Karpas-422 (cell line): ENCODE measurements at regions not wholly inside any gene's neighbourhood (a gene's known extent, or its start where the extent isn't known, plus 50 kb on each side); places are given as distances from the start of the nearest gene placed in this dataset.
"Not testable (repeated sequence)": the region's sequence is repeated elsewhere in the genome, so short reads cannot be mapped to it uniquely, and the experiment has no call there.

Source experiments
- DNase-seq: peaks from one replicate; pipeline ENCODE4 v3.0.0-alpha.2; 2015
- H2AFZ ChIP-seq: fragments of 200-600 bp; sonication (generic); 2 replicates; pipeline ENCODE4 v1.6.1; 2014; ENCODE audit warnings: antibody characterized with exemption, low read length, mixed read lengths
- H3K27ac ChIP-seq: fragments of 200-600 bp; sonication (generic); 2 replicates; pipeline ENCODE4 v1.5.1; 2014; ENCODE audit warnings: mild to moderate bottlenecking, low read length, moderate library complexity
- H3K27me3 ChIP-seq: fragments of 200-600 bp; sonication (generic); 2 replicates; pipeline ENCODE4 v1.6.1; 2014; ENCODE audit warnings: low read length, mixed read lengths
- H3K36me3 ChIP-seq: fragments of 200-600 bp; sonication (generic); 2 replicates; pipeline ENCODE4 v1.6.1; 2014; ENCODE audit warnings: low read length, mixed read lengths; ENCODE audit not compliant: insufficient read depth
- H3K4me1 ChIP-seq: fragments of 200-600 bp; sonication (generic); 2 replicates; pipeline ENCODE4 v1.6.1; 2014; ENCODE audit warnings: mild to moderate bottlenecking, low read length, mixed read lengths
- H3K4me2 ChIP-seq: fragments of 200-600 bp; sonication (generic); 2 replicates; pipeline ENCODE4 v1.6.1; 2014; ENCODE audit warnings: low read length, low read depth, mild to moderate bottlenecking; ENCODE audit not compliant: poor library complexity, severe bottlenecking
- H3K4me3 ChIP-seq: fragments of 200-600 bp; sonication (generic); 2 replicates; pipeline ENCODE4 v1.5.1; 2014; ENCODE audit warnings: mild to moderate bottlenecking, antibody characterized with exemption, low read length, mixed read lengths
- H3K79me2 ChIP-seq: fragments of 200-600 bp; sonication (generic); 2 replicates; pipeline ENCODE4 v1.6.1; 2014; ENCODE audit warnings: mild to moderate bottlenecking, low read length, mixed read lengths
- H3K9ac ChIP-seq: fragments of 200-600 bp; sonication (generic); 2 replicates; pipeline ENCODE4 v1.6.0; 2014; ENCODE audit warnings: low read length
- H3K9me2 ChIP-seq: fragments of 200-600 bp; sonication (generic), shearing (Covaris generic); replicated peaks from 2 replicates; pipeline ENCODE4 v1.6.0; 2014; ENCODE audit warnings: mild to moderate bottlenecking, low read length, moderate library complexity; ENCODE audit not compliant: insufficient read depth
- H3K9me3 ChIP-seq: fragments of 300-700, 200-600 bp; sonication (generic); 2 replicates; pipeline ENCODE4 v1.6.1; 2014; ENCODE audit warnings: low read length, mixed read lengths
- H4K20me1 ChIP-seq: fragments of 200-600 bp; sonication (generic); 2 replicates; pipeline ENCODE4 v1.6.1; 2014; ENCODE audit warnings: mild to moderate bottlenecking, antibody characterized with exemption, low read length, low read depth; ENCODE audit not compliant: insufficient read depth

GRCh38 chr7:94304878-94305277, 89.8 kb upstream of the COL1A2 start:
- no peaks in the 10 kb centered on the region for H3K79me2 ChIP-seq
- H3K4me2 ChIP-seq = no peak overlapping the region
- H3K4me3 ChIP-seq = no peak overlapping the region

GRCh38 chr7:94305836-94306235, 88.9 kb upstream of the COL1A2 start:
- H3K4me3 ChIP-seq = no peak overlapping the region
- no peaks in the 10 kb centered on the region for H3K27me3 ChIP-seq
- H3K79me2 ChIP-seq = no peaks in the 10 kb centered on the region
- DNase-seq = no peak
- H3K9me2 ChIP-seq = no peaks in the 10 kb centered on the region
- H3K9ac ChIP-seq = no peak overlapping the region
- H3K4me1 ChIP-seq = no peaks in the 10 kb centered on the region
- no peaks in the 10 kb centered on the region for H3K9me3 ChIP-seq
- H3K36me3 ChIP-seq = no peaks in the 10 kb centered on the region
- H3K27ac ChIP-seq = no peak overlapping the region
- H2AFZ ChIP-seq = no peak overlapping the region
- H3K4me2 ChIP-seq = no peak overlapping the region
- no peaks in the 10 kb centered on the region for H4K20me1 ChIP-seq

More at GRCh38 chr7:94304878-94305277, 89.8 kb upstream of the COL1A2 start:
- no peaks in the 10 kb centered on the region for H3K9me2 ChIP-seq
- H3K9ac ChIP-seq = no peak overlapping the region
- H2AFZ ChIP-seq = no peak overlapping the region
- H3K27ac ChIP-seq = no peak overlapping the region
- no peaks in the 10 kb centered on the region for H3K4me1 ChIP-seq
- H3K27me3 ChIP-seq = no peaks in the 10 kb centered on the region
- no peaks in the 10 kb centered on the region for H3K36me3 ChIP-seq
- DNase-seq = no peak
- no peaks in the 10 kb centered on the region for H3K9me3 ChIP-seq
- H4K20me1 ChIP-seq = no peaks in the 10 kb centered on the region

- H3K4me2 ChIP-seq = no peak overlapping the region
- no peak overlapping the region for H3K4me3 ChIP-seq
- no peak for DNase-seq
- H3K27ac ChIP-seq = no peak overlapping the region
- no peaks in the 10 kb centered on the region for H3K36me3 ChIP-seq
- no peak overlapping the region for H3K9ac ChIP-seq
- no peaks in the 10 kb centered on the region for H3K4me1 ChIP-seq
- H3K79me2 ChIP-seq = no peaks in the 10 kb centered on the region
- H3K27me3 ChIP-seq = no peaks in the 10 kb centered on the region
- H3K9me3 ChIP-seq = no peaks in the 10 kb centered on the region
- H2AFZ ChIP-seq = no peak overlapping the region
- H4K20me1 ChIP-seq = no peaks in the 10 kb centered on the region
- H3K9me2 ChIP-seq = no peaks in the 10 kb centered on the region
These were observed 87.2 kb upstream of the COL1A2 start for GRCh38 chr7:94307399-94308048.

- H3K27ac ChIP-seq = no peak overlapping the region
- H3K9me2 ChIP-seq = no peaks in the 10 kb centered on the region
- no peaks in the 10 kb centered on the region for H3K9me3 ChIP-seq
- no peaks in the 10 kb centered on the region for H3K36me3 ChIP-seq
- H2AFZ ChIP-seq = no peak overlapping the region
- H3K4me2 ChIP-seq = no peak overlapping the region
- H3K79me2 ChIP-seq = no peaks in the 10 kb centered on the region
- H3K27me3 ChIP-seq = no peaks in the 10 kb centered on the region
- H3K4me3 ChIP-seq = no peak overlapping the region
- no peaks in the 10 kb centered on the region for H4K20me1 ChIP-seq
- no peaks in the 10 kb centered on the region for H3K4me1 ChIP-seq
- no peak for DNase-seq
- H3K9ac ChIP-seq = no peak overlapping the region
These were observed 83.2 kb upstream of the COL1A2 start for GRCh38 chr7:94311515-94311914.

- Histone ChIP-seq H2AFZ (no peak overlapping the region), H4K20me1 (no peaks in the 10 kb centered on the region), H3K79me2 (no peaks in the 10 kb centered on the region), H3K9me2 (no peaks in the 10 kb centered on the region), H3K4me1 (no peaks in the 10 kb centered on the region), H3K9me3 (no peaks in the 10 kb centered on the region), H3K9ac (no peak overlapping the region), H3K27me3 (no peaks in the 10 kb centered on the region), H3K4me2 (no peak overlapping the region), H3K4me3 (no peak overlapping the region), H3K27ac (no peak overlapping the region), H3K36me3 (no peaks in the 10 kb centered on the region)
- no peak for DNase-seq
These were observed 80.8 kb upstream of the COL1A2 start for GRCh38 chr7:94313926-94314325.

- Histone ChIP-seq H3K9ac (no peak overlapping the region), H3K36me3 (no peaks in the 10 kb centered on the region), H3K79me2 (no peaks in the 10 kb centered on the region), H3K4me3 (no peak overlapping the region), H2AFZ (no peak overlapping the region), H3K4me1 (no peaks in the 10 kb centered on the region), H4K20me1 (no peaks in the 10 kb centered on the region), H3K27me3 (no peaks in the 10 kb centered on the region), H3K9me2 (no peaks in the 10 kb centered on the region), H3K4me2 (no peak overlapping the region), H3K9me3 (no peaks in the 10 kb centered on the region), H3K27ac (no peak overlapping the region)
- DNase-seq = no peak
These were observed 80.0 kb upstream of the COL1A2 start for GRCh38 chr7:94314413-94315410.

GRCh38 chr7:94321138-94321537, 73.6 kb upstream of the COL1A2 start:
- not testable (repeated sequence) for H3K79me2 ChIP-seq, H3K4me3 ChIP-seq, H3K27ac ChIP-seq, H4K20me1 ChIP-seq, H3K4me1 ChIP-seq, H3K9ac ChIP-seq, H3K9me3 ChIP-seq, H3K27me3 ChIP-seq, DNase-seq, H3K36me3 ChIP-seq, H2AFZ ChIP-seq, H3K4me2 ChIP-seq, H3K9me2 ChIP-seq

GRCh38 chr7:94323844-94324243, 70.9 kb upstream of the COL1A2 start:
- H3K27me3 ChIP-seq = 0 out of 2 replicates have a peak, but pooled peaks cover 2% of the 10 kb centered on the region

More at GRCh38 chr7:94323844-94324243, 70.9 kb upstream of the COL1A2 start:
- Histone ChIP-seq H3K9ac (no peak overlapping the region), H3K4me3 (no peak overlapping the region), H3K9me3 (no peaks in the 10 kb centered on the region), H2AFZ (no peak overlapping the region), H3K4me2 (no peak overlapping the region), H4K20me1 (no peaks in the 10 kb centered on the region), H3K9me2 (no peaks in the 10 kb centered on the region), H3K36me3 (no peaks in the 10 kb centered on the region), H3K79me2 (no peaks in the 10 kb centered on the region), H3K27ac (no peak overlapping the region), H3K4me1 (no peaks in the 10 kb centered on the region)
- DNase-seq = no peak
